Activated CD8-positive, alpha-beta memory T cell treated with anti-CD3 and anti-CD28 coated beads for 1 hour (primary cell): ENCODE measurements at regions not wholly inside any gene's neighbourhood (a gene's known extent, or its start where the extent isn't known, plus 50 kb on each side); places are given as distances from the start of the nearest gene placed in this dataset.

Experiments used
- DNase-seq, 2 donors: peaks; one replicate each; pipeline ENCODE4 v3.0.0-alpha.2; 2020; ENCODE audit warnings: low read depth in 1 of 2; ENCODE audit errors: extremely low read depth in 1 of 2

- DNase-seq: no peak
These were observed 550.7 kb downstream of the TYW1 start for GRCh38 chr7:67547183-67547907.

DNA sequence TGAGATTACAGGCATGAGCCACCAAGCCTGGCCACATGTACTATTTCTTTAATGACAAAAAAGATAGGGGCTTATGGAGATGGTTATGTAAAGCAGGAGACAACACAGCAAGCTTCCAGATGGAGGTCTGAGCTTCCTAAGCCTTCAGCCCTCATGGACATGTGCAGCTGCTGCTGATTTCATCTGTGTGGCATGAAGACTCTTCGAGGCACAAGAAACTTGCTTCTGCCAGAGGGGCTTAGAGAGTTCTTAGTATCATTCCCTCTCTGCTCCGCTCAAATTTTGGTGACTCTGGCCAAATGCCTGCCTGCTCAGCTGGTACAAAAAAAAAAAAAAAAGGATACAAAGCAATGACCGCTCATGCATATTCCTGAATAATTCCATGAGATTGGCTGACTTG, 552.5 kb downstream of the TYW1 start:
- DNase-seq: no peak

GRCh38 chr7:67550801-67551436, 554.3 kb downstream of the TYW1 start:
- DNase-seq: no peak

- no peak for DNase-seq
These were observed 556.1 kb downstream of the TYW1 start for GRCh38 chr7:67552738-67553137.

DNA sequence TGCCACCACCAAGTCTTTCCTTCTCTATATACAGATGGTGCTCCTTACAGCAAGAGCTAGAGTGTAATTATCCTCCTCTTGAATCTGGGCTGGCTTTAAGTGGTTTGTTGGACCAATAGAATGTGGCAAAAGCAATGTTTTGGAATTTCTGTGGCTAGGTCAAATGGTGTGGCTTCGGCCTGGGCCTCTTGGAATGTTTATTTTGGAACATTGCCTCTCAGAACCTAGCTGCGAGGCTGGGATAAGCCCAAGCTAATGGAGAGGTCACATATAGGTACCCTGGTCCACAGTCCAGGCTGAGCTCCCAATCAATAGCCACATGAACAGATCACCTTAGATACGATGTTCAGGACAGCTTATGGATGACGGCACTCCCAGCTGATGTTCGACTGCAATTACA, 556.7 kb downstream of the TYW1 start:
- no peak for DNase-seq

DNA sequence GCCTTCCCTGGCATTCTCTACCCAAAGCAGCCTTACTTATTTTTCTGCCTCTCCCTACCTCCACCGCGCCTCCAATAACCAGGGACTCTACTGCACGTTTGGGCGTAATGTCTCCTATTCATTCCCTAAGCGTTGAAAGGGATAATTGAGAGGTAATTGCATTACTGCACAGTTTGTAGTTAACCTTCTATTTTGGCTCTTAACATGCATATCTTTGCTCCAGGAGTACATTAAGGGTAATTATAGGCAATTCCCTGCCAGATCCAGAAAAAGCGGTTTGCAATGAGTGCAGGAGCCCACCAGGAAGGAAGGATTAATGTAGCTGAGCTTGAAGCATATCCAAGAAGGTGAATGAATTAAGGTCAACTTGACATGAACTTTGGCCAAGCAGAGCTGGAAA, 558.4 kb downstream of the TYW1 start:
- DNase-seq: no peak

- no peak for DNase-seq
These were observed 568.3 kb downstream of the TYW1 start for GRCh38 chr7:67564959-67565358.

GRCh38 chr7:67566101-67566500, 569.5 kb downstream of the TYW1 start:
- DNase-seq: no peak

- no peak for DNase-seq
These were observed 574.5 kb downstream of the TYW1 start for GRCh38 chr7:67571026-67571545.

GRCh38 chr7:67573639-67574038, 577.0 kb downstream of the TYW1 start:
- DNase-seq: no peak

- DNase-seq: no peak
These were observed 592.0 kb downstream of the TYW1 start for GRCh38 chr7:67588631-67589030.

DNA sequence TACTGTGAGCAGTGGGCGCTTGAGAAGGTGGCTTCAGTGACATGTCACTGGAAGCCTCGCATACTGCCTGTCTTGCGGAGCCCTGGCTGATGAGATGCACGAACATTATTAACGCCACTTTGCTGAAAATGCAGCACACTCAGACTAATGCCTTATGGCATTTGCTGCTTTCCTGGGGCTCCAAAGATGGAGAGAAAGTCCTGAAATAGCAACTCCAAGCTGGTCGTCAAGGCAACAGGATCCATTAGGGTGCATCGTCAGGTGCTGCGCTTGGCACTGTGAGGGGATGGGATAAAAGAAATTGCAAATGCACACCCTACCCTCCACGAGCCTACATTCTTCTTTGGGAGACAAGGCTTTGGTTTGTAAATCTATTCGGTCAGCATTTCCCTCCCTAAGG, 592.5 kb downstream of the TYW1 start:
- DNase-seq: no peak

- no peak for DNase-seq
These were observed 594.0 kb downstream of the TYW1 start for GRCh38 chr7:67590649-67591048.

- no peak for DNase-seq
These were observed 597.2 kb downstream of the TYW1 start for GRCh38 chr7:67593794-67594193.

DNA sequence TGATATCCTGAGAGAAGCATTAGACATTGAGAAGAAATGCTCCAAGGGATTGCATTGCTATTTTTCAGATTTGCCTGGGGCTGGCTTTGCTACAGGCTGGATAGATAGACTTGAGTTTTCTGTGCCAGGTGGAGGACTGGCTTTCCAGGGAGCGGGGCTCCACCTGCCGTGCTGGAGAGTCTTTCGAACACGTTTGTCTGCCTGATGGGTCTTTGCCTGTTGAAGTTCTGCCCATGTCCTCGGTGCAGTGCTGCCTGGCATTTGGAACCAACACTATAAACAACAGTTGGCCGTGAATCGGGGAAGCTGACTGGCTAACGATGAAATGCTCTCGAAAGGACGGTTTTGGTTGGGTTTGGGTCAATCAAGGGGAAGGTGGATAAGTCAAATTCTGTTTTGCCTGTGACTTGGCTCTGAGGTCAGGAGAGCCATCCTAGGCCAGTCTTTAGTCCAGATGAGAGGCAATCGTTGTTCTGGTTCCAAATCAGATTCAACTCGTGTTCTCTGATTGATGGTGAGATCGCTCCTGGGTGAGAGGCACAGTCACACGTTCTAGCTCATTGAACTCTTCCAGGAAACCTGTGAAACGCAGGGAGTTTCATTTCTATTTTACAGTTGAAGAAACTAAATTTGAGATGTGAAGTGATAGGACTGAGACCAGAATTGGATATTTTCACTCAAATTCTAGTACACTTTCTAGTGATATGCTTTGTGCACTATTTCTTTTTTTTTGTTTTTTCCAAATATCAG, 599.0 kb downstream of the TYW1 start:
- no peak for DNase-seq

DNA sequence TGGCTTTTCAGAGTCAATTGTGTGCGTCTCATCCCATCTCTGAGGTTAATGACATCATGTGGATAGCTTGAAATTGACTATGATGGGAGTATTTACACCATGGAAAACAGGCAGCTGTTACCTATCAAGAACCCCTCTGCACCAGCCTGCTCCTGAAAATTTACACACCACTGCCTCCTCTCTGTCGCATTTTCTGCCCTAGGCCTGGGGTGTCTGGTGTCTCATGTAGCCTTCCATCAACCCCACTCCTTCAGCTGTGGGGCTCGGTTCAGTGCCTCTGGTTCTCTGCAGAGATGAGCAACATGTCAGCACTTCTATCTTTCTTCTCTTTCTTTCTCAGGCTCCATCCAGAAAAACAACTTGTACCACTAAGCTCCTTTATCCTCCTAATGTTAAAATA, 600.5 kb downstream of the TYW1 start:
- DNase-seq: no peak

DNA sequence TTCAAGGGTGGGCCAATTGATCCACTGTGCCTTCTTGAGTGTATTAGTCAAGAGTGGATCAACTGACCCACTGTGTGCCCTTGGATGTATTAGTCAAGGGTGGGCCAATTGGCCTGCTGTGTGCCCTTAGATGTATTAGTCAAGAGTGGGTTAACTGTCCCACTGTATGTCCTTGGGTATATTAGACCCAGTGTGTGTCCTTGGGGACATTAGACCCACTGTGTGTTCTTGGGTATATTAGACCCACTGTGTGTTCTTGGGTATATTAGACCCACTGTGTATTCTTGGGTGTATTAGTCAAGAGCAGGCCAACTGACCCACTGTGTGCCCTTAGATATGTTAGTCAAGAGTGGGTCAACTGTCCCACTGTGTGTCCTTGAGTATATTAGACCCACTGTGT, 601.8 kb downstream of the TYW1 start:
- no peak for DNase-seq

GRCh38 chr7:67599331-67600062, 602.9 kb downstream of the TYW1 start:
- DNase-seq: no peak

DNA sequence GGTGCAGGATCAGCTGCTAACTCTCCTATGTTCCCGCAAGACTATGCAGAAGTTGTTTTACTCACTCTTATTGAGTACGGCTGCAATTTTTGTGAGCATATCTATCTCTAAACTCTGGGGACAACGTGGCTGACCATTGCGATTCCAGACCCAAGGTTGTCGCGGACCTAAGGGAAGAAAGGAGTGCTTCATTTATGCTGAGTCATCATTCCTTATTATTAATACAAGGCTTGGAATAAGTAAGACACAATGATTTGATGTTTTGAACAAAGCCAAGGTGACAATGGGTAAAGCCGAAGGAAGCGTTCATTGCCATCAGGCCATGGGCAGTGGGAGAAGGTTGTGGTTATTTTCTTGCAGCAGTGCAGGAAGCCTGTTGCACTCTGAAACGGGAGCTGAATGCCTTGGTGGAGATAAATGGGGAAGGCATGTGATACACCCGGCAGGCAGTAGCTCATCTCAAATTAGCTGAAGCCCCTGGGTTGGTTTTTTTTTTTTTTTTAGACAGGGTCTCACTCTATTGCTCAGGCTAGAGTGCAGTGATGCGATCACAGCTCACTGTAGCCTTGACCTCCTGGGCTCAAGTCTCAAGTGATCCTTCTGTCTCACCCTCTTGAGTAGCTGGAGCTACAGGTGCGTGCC, 605.7 kb downstream of the TYW1 start:
- DNase-seq: no peak

- no peak for DNase-seq
These were observed 608.1 kb downstream of the TYW1 start for GRCh38 chr7:67604461-67605386.
